Kasumi-1 (cell line): ENCODE measurements at regions not wholly inside any gene's neighbourhood (a gene's known extent, or its start where the extent isn't known, plus 50 kb on each side); places are given as distances from the start of the nearest gene placed in this dataset.

ENCODE experiments used
- DNase-seq, 2 experiments: peaks; one replicate each; lab custom pipeline; 2025; lab: John Stamatoyannopoulos, UW

DNA sequence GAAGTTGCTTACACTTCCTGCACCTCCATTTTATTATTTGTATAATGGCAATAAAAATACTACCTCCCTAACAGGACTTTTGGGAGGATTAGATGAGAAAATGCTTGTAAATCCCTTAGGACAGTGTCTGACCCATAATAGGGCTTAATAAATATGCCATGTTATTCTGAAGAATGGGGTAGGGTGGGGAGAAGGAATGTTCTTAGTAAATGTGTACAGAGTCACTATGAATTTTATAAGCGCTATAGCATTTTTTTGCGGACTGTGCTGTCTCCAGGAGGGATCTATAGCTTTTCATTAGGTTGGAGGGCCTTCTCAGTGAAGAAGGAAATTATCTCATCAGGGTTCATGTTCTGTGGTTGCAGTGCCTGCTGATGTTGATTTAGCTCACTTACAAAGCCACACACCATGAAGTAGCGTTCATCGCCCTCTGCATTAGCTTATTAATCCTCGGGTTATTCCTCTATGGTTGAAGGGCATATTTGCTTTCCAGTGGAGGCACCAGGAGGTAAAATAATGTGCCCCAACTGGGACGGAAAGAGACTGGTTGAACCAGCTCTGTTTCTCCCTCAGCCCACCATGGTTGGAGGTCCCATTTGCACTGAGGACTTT lies 497.1 kb downstream of the ARHGEF28 start:
- no peak for DNase-seq

DNA sequence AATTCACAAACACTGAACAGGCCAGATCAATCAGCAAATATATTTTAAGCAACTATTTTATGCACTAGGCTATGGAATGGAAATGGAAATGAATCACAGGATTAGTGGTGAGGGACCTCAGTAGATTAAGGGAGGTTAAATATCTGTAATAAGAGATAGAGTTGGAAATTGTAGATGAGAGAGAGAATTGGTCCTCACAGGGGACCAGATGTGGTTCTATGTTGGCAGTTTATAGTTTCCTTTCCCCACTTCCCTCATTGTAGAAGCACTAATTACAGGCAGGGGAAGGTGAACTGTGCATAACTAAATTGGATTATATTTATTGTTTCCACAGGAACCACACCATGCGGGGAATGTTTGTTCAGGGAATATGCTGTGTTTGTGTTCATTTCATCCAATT lies 496.2 kb downstream of the ARHGEF28 start:
- peak; percentile 9 to 10 for DNase-seq

- DNase-seq, result no peak
These were observed 494.6 kb downstream of the ARHGEF28 start for GRCh38 chr5:74120585-74120984.

GRCh38 chr5:74118071-74118470 lies 492.1 kb downstream of the ARHGEF28 start:
- DNase-seq, result no peak

- DNase-seq, result no peak
These were observed 491.0 kb downstream of the ARHGEF28 start for GRCh38 chr5:74116984-74117383.

DNA sequence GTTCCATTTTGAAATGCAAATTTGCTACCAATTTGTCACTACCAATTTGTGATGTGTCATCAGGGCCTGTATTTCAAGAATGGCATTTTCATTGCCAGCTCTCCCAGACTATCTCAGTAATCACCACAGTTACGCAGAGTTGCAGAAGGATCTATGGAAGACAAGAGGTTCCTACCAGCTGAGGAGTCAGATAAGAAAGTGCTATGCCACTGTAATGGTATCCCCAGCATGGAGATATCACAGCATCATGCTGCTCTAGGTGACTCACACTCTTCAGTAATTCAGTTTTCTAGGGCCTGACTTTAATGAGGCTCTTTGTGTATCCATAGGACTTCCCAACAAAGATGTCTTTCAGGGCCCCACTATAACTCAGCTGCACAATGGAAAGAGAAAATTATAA lies 490.3 kb downstream of the ARHGEF28 start:
- no peak for DNase-seq

DNA sequence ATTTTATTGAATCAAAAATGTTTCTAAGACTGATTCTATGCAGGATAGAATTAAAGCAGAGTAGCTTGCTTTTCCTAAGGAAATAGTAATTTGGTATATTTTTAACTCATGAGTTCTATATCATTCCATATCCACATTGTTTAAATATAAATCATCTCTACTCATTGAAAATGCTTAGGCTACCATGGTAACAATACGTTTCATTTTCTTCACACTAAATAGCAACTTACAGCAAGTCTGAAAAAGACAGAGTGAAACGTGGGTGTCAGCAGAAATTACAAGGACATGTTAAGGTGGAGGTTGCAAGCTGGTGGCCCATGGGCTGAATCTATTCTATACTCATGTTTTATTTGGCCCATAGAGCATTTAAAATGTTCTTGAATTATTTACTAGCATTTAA lies 487.9 kb downstream of the ARHGEF28 start:
- DNase-seq, result no peak

- DNase-seq, result no peak
These were observed 487.2 kb downstream of the ARHGEF28 start for GRCh38 chr5:74113196-74113540.

DNA sequence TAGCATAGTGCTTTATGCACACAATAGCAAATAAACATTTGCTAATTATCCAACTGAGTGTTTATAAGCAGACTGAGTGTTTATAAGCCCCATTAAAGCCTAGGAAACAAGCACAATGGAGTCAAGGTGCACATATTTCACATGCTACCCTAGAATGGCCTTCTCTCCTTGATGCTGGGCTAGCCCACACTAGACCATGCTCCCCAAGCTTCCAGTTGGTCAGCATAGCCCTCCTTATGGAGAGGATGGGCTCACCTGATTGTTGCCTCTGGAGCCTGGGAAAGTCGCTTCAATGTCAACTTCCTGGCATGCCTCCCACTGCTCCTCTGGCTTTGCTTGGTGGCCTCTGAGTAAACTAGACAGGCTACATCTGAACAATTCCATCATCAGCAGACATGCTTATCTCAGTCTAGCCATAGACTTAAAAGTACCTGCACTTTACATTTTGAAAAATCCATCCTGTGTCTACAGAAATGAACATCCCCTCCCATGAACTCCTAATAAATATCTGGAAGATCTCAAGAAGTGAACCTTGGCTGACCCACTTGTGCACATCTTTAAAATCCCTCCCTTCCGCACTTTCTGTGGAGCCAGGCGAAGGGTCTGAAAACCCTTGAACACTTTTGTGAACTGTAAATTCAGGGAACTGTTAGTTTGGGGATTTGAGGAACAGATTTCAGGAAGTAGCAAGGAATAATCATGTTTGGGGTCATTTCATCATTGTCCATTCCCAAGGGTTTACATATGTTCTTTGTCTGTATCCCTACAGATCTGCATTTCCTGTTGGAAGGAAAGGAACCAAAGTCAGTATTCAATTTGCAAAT lies 486.6 kb downstream of the ARHGEF28 start:
- DNase-seq, result no peak

GRCh38 chr5:74111764-74112163 lies 485.8 kb downstream of the ARHGEF28 start:
- no peak for DNase-seq

- DNase-seq, result no peak
These were observed 483.3 kb downstream of the ARHGEF28 start for GRCh38 chr5:74109344-74109743.

GRCh38 chr5:74107899-74108298 lies 481.9 kb downstream of the ARHGEF28 start:
- no peak for DNase-seq

GRCh38 chr5:74105126-74105780 lies 479.3 kb downstream of the ARHGEF28 start:
- DNase-seq, result no peak

DNA sequence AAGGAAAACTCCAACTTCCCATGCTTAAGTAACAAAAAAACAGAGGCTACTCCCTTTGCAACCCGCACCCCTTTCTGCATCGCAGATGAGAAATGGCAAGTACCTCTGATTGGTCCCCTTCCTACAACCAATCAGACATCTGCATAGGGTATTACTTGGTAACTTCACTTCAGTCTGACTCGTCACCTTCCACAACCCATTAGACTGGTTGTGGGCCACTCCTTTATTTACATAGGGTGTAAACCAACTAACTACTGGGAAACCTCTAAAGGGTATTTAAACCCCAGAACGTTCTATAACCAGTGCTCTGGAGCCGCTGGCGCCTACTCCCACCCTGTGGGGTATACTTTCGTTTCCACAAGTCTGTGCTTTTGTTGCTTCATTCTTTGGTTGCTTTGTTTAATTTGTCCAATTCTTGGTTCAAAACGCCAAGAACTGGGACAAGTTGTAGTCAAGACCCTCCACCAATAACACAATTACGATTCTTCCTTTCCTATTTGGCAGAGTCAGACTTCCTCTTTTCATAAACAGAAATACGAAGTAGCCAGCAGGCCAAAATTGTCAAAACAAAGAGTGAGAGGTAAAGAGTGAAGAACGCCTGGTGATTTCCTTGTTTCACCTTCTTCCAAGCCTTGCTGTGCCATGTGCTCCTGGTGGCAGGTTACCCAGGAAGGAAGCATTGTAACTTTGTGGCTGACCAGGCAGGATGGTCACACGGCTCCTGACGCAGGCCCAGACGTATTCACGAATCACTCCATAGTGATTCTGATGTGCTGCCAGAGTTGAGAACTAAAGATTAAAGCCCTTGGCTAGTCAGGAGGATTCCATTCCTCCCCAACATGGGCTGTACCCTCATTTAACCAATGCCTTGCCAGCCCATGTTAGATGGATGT lies 477.4 kb downstream of the ARHGEF28 start:
- DNase-seq, result peak in 1 of 2 experiments; percentile 4

- DNase-seq, result no peak
These were observed 474.3 kb downstream of the ARHGEF28 start for GRCh38 chr5:74100268-74100665.

DNA sequence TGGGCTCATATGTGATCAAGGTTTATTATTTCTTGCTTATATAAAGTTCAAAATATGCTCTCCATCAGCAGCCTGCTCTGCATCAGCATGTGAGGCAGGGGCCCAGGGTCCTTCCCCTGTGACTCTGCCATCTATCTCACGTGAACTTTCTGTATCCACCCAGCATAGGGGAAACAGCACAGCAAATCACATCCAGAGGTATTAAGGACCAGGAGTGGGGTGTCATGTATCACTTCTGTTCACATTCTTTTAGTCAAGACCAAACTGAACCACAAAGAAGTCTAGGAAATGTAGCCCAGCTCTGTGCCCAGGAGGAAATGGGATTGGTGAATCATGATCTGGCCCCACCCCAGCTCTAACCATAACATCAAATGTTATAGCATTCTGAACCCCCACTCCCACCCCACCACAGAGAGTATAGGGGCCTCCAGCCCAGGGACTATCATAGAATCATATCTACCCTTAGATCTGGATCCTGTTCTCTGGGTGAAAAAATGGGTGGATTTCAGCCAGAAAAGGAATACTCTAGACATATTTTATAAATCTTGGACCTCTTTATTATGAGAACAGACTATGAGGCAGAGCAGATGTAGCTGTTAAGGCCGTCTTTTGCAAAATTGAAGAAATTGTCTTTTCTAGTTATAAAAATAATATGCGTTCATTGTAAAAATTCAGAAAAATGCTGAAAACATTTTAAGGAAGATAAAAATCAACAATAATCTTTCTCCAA lies 473.7 kb downstream of the ARHGEF28 start:
- DNase-seq, result no peak

- no peak for DNase-seq
These were observed 472.9 kb downstream of the ARHGEF28 start for GRCh38 chr5:74098941-74099340.

DNA sequence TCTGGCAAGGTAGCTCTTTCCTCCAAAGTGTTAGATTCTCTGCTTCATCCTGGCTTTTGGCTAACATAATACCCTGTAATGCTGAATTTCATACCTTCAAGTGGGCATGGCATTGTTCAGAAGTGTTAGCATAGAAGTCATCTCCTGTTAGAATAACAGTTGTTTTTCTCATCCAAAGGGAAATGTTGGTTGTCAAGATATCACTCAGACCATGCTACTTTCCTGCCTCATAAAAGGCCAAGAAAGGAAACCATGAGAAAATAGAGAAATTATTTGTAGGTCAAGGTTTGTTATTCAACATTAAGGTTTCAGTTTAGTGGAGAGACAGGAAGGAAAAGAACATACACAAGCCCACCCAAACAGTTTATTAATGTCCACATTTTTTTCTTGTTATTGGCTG lies 472.5 kb downstream of the ARHGEF28 start:
- no peak for DNase-seq

DNA sequence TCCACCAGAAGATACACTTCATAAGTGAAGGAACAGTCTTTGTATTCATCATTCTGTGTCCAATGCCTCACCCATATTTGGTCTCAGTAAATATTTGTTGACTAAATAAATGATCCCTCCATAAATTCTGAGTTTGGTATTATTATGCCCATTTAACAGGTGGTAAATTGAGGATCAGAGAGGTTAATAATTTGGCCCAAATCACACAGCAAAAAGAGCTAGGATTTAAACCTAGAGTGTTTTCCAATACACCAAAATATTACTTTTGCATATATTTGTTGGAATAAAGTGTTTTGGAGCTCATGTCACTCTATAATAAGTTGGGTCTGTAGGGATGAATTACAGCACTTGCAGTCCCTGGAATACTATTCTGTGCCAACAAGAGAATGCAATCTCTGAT lies 470.3 kb downstream of the ARHGEF28 start:
- DNase-seq, result no peak

DNA sequence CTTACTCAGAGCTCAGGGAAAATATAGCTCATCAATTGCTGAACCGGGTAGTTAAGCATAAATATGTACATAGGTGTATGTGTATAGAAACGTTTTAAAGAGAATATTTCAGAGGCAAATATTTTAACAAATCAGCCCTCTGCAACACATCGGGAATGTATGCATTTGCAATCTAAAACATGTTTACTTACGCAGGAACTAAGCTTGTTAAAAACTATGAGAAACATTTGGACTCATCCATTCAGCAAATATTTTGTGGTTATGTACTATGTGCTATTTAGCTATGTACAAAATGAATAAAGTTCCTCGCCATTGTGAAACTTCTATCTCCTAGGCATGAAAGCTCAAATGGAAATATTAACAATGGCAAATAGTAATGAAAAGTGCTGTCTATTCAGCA lies 469.9 kb downstream of the ARHGEF28 start:
- DNase-seq, result no peak

GRCh38 chr5:74094782-74095108 lies 468.7 kb downstream of the ARHGEF28 start:
- DNase-seq, result no peak
